Chondrocyte (in vitro differentiated cells): ENCODE measurements at regions not wholly inside any gene's neighbourhood (a gene's known extent, or its start where the extent isn't known, plus 50 kb on each side); places are given as distances from the start of the nearest gene placed in this dataset.

Experiments used
- DNase-seq: peaks from one replicate; pipeline ENCODE4 v3.0.0; 2021; ENCODE audit warnings: mixed read lengths, low spot score
- H3K27ac Mint-ChIP-seq: one replicate; pipeline ENCODE4 v1.8.0; 2021; ENCODE audit warnings: mild to moderate bottlenecking, moderate library complexity, mixed read lengths; ENCODE audit not compliant: unreplicated experiment
- H3K27me3 Mint-ChIP-seq: 2 replicates; pipeline ENCODE4 v1.8.0; 2021; ENCODE audit warnings: low read depth, mixed read lengths
- H3K36me3 Mint-ChIP-seq: 2 replicates; pipeline ENCODE4 v1.8.0; 2021; ENCODE audit warnings: low read depth, mixed read lengths
- H3K4me1 Mint-ChIP-seq: 2 replicates; pipeline ENCODE4 v1.8.0; 2021; ENCODE audit warnings: low read depth, mild to moderate bottlenecking, mixed read lengths
- H3K4me3 Mint-ChIP-seq: one replicate; pipeline ENCODE4 v1.8.0; 2021; ENCODE audit warnings: mild to moderate bottlenecking, moderate library complexity, mixed read lengths; ENCODE audit not compliant: unreplicated experiment
- H3K9me3 Mint-ChIP-seq: 2 replicates; pipeline ENCODE4 v1.8.0; 2021; ENCODE audit warnings: low read depth, mixed read lengths
- CTCF ChIP-seq: fragments of 200-600 bp; sonication (generic); IDR thresholded peaks from 2 replicates; pipeline ENCODE4 v1.5.0; 2021; ENCODE audit warnings: antibody characterized with exemption, mild to moderate bottlenecking, moderate library complexity

GRCh38 chr3:181912384-181912783, 200.7 kb downstream of the SOX2 start:
- no peak overlapping the region for H3K27ac Mint-ChIP-seq
- TF ChIP-seq CTCF = no peak
- H3K4me3 Mint-ChIP-seq = no peak overlapping the region
- H3K36me3 Mint-ChIP-seq = no peaks in the 10 kb centered on the region
- DNase-seq = no peak
- peaks cover 5% of the 10 kb centered on the region for H3K27me3 Mint-ChIP-seq
- no peaks in the 10 kb centered on the region for H3K9me3 Mint-ChIP-seq
- no peaks in the 10 kb centered on the region for H3K4me1 Mint-ChIP-seq

- Mint-ChIP-seq H3K4me3 (no peak overlapping the region), H3K9me3 (no peaks in the 10 kb centered on the region), H3K4me1 (no peaks in the 10 kb centered on the region), H3K27ac (no peak overlapping the region), H3K36me3 (no peaks in the 10 kb centered on the region), H3K27me3 (peaks cover 5% of the 10 kb centered on the region)
- TF ChIP-seq CTCF = no peak
- DNase-seq = no peak
These were observed 201.5 kb downstream of the SOX2 start for GRCh38 chr3:181913254-181913653.

- Mint-ChIP-seq H3K4me3 (no peak overlapping the region), H3K27ac (no peak overlapping the region), H3K36me3 (no peaks in the 10 kb centered on the region), H3K9me3 (no peaks in the 10 kb centered on the region), H3K27me3 (peaks cover 5% of the 10 kb centered on the region), H3K4me1 (no peaks in the 10 kb centered on the region)
- no peak for DNase-seq
- no peak for TF ChIP-seq CTCF
These were observed 203.8 kb downstream of the SOX2 start for GRCh38 chr3:181915551-181915950.

- no peak for DNase-seq
- Mint-ChIP-seq H3K9me3 (no peaks in the 10 kb centered on the region), H3K36me3 (no peaks in the 10 kb centered on the region), H3K27ac (no peak overlapping the region), H3K27me3 (peaks cover 5% of the 10 kb centered on the region), H3K4me3 (no peak overlapping the region), H3K4me1 (no peaks in the 10 kb centered on the region)
- TF ChIP-seq CTCF = no peak
These were observed 204.3 kb downstream of the SOX2 start for GRCh38 chr3:181916013-181916412.

GRCh38 chr3:181917027-181917426, 205.3 kb downstream of the SOX2 start:
- Mint-ChIP-seq H3K9me3 (no peaks in the 10 kb centered on the region), H3K4me1 (no peaks in the 10 kb centered on the region), H3K27ac (no peak overlapping the region), H3K27me3 (peaks cover 5% of the 10 kb centered on the region), H3K36me3 (no peaks in the 10 kb centered on the region), H3K4me3 (no peak overlapping the region)
- no peak for DNase-seq
- TF ChIP-seq CTCF = no peak
